Suprapubic skin (tissue), 4 donors: ENCODE measurements at regions not wholly inside any gene's neighbourhood (a gene's known extent, or its start where the extent isn't known, plus 50 kb on each side); places are given as distances from the start of the nearest gene placed in this dataset.

ENCODE experiments used
- DNase-seq, 2 donors: peaks; one replicate each; pipeline ENCODE4 v3.0.0-alpha.2; 2019; ENCODE audit warnings: low spot score in 2 of 2
- H3K27ac ChIP-seq: fragments of 200-600 bp; sonication (generic); one replicate; pipeline ENCODE4 v1.5.1; 2019
- H3K27me3 ChIP-seq: fragments of 200-600 bp; sonication (generic); one replicate; pipeline ENCODE4 v1.5.1; 2019
- H3K36me3 ChIP-seq: fragments of 200-600 bp; sonication (generic); one replicate; pipeline ENCODE4 v1.5.1; 2019
- H3K4me1 ChIP-seq: fragments of 200-600 bp; sonication (generic); one replicate; pipeline ENCODE4 v1.5.1; 2019
- H3K4me3 ChIP-seq: fragments of 200-600 bp; sonication (generic); one replicate; pipeline ENCODE4 v1.5.1; 2019; ENCODE audit warnings: mild to moderate bottlenecking
- H3K9me3 ChIP-seq: fragments of 200-600 bp; sonication (generic); one replicate; pipeline ENCODE4 v1.5.1; 2019
- CTCF ChIP-seq, 2 donors: fragments of 200-600 bp in 1 of 2; fragments of 450-650 bp in 1 of 2; sonication (generic) in 1 of 2; IDR thresholded peaks; one replicate each; pipeline ENCODE4 v1.5.1; 2016 to 2019; ENCODE audit warnings: antibody characterized with exemption in 2 of 2, mild to moderate bottlenecking in 1 of 2, moderate library complexity in 1 of 2
- EP300 ChIP-seq: sonication (generic); formaldehyde crosslinking; IDR thresholded peaks from one replicate; pipeline ENCODE4 v1.6.1; 2017; ENCODE audit warnings: antibody characterized with exemption
- POLR2A ChIP-seq, 2 donors: fragments of 450-650 bp; IDR thresholded peaks; one replicate each; pipeline ENCODE4 v1.6.1; 2017; ENCODE audit warnings: antibody characterized with exemption in 2 of 2, mild to moderate bottlenecking in 2 of 2, moderate library complexity in 2 of 2
- POLR2AphosphoS5 ChIP-seq, 3 donors: sonication (generic); formaldehyde crosslinking; IDR thresholded peaks; one replicate each; pipeline ENCODE4 v1.6.1; 2017; ENCODE audit warnings: antibody characterized with exemption in 3 of 3
- whole genome bisulfite sequencing: methylation state at CpG from one replicate; pipeline ENCODE4 v1.1.5; 2018; 5-methylcytosine and 5-hydroxymethylcytosine counted together

DNA sequence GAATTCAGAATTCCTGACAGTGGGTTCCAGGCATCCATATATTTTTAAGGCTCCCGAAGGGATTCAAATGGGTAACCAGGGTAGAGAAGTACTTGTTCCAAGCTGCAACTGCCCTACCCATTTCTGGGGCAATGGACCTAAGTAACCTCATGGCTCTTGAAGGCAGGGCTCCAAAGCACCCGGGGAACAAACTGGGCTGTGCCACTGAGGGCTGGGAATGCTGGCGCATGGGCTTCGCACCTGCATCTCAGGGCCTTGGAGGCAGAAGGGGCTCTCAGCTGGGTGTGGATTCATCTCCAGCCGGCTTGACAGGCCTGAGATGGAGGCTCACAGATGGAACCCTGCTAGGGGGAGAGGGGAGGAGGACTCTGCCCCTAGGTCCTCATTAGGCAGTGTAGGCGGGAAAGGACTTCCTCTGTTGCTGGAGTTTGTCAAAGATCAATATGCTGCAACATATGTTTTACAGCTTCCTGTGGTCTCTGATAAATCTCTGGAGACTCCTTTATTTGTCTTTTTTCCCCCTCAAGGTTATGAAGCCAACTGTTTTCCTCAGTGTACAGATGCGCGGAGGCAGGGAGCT, 232.3 kb upstream of the NLRP1 start:
- no peak for DNase-seq
- WGBS, result 38% methylated on average over 7 of the region's 8 CpGs
- no peak for TF ChIP-seq EP300
- no peak for TF ChIP-seq POLR2AphosphoS5 (IDR thresholded peaks at IDR 0.05)
- TF ChIP-seq POLR2A (IDR thresholded peaks at IDR 0.05), result no peak
- no peak for TF ChIP-seq CTCF (IDR thresholded peaks at IDR 0.05)
- H3K27me3 ChIP-seq, result peaks cover 25% of the 10 kb centered on the region
- no peaks in the 10 kb centered on the region for H3K4me1 ChIP-seq
- H3K36me3 ChIP-seq, result no peaks in the 10 kb centered on the region
- no peak overlapping the region for H3K4me3 ChIP-seq
- H3K9me3 ChIP-seq, result no peaks in the 10 kb centered on the region
- H3K27ac ChIP-seq, result no peak overlapping the region

DNA sequence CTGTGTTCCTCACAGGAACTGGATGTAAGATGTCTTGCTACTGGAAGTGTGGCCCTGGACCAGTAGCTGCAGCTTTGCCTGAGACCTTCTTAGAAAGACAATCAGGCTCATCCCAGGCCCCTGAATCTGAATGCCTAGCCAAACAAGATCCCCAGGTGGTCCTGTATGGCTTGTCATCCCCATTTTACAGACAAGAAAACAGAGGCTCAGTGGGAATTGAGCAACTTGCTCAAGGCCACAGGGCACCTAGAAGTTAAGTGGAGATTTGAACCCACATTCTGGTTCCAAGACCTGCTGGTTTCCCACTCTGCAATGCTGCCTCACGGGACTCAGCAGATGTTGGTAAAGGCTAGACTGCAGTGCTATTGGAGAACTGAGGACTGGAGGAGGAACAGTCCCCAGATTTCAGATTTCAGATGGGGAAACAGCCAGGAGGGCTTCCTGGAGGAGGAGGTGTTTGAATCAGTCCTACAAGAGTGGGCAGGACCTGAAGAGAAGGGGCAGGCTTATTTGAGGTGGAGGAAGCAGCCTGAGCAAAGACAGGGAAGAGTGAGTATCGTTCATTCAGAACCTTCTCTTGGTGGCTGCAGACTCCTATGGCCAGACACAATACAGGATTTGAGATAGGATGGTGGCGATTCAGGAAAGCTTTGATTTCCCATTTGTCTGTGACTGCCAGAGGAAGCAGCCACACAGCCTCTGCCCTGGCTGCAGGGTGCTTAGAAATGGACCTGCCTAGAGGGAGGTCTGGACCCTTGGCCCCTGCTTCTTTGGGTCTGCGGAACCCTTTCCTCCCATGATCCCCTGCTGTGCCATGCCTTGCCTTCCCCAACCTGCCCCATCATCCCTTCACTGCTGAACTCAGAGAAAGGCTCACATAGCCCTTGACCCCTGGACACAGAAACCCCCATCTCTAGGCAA, 233.4 kb upstream of the NLRP1 start:
- Histone ChIP-seq H3K36me3 (no peaks in the 10 kb centered on the region), H3K9me3 (no peaks in the 10 kb centered on the region), H3K4me1 (no peaks in the 10 kb centered on the region), H3K27me3 (peaks cover 25% of the 10 kb centered on the region), H3K4me3 (no peak overlapping the region), H3K27ac (no peak overlapping the region)
- WGBS, result 80% methylated on average over 4 of the region's 4 CpGs
- TF ChIP-seq POLR2A (IDR thresholded peaks at IDR 0.05), result no peak
- no peak for TF ChIP-seq CTCF (IDR thresholded peaks at IDR 0.05)
- no peak for TF ChIP-seq POLR2AphosphoS5 (IDR thresholded peaks at IDR 0.05)
- TF ChIP-seq EP300, result no peak
- DNase-seq, result no peak

GRCh38 chr17:5819396-5819795, 235.1 kb upstream of the NLRP1 start:
- peaks cover 20% of the 10 kb centered on the region for H3K27me3 ChIP-seq
- H3K36me3 ChIP-seq, result no peaks in the 10 kb centered on the region
- 78% methylated on average over 2 of the region's 2 CpGs for WGBS
- H3K4me1 ChIP-seq, result no peaks in the 10 kb centered on the region
- H3K27ac ChIP-seq, result no peak overlapping the region
- DNase-seq, result no peak
- TF ChIP-seq POLR2AphosphoS5 (IDR thresholded peaks at IDR 0.05), result no peak
- no peak for TF ChIP-seq POLR2A (IDR thresholded peaks at IDR 0.05)
- no peak for TF ChIP-seq EP300
- no peak for TF ChIP-seq CTCF (IDR thresholded peaks at IDR 0.05)
- H3K9me3 ChIP-seq, result no peaks in the 10 kb centered on the region
- no peak overlapping the region for H3K4me3 ChIP-seq

DNA sequence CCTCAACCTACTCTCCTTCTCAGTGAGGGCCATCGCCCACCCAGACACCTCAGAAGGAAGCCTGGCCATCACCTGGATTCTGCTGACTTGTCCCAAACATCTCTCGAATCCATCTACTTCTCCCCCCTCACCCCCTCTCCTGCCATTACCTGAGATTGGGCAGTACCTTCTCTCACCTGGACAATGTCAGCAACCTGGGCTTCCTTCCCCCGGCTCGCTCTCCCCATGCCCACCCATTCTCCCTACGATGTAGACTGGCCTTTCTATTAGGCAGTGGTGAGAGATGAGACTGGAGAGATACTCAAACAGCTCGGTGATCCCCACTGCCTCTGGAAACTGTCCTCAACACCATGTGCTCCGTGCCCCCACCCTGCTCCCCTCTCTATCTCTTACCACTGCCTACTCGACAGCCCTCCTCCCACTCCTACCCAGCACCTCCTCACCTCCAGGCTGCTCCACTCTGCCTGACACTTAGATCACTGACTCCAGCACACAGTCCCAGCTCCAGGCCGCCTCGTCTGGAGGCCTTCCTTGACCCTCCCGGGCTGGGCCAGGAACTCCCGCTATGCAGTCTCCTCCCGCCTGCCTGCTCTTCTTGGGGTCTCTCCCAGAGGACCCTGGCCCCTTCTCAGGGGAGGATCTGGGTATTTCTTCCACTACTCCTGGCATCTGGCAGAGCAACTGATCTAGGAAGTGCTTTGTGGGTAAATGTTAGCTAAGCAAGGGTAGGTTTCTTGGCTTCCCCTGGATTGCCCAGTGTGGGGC, 235.8 kb upstream of the NLRP1 start:
- TF ChIP-seq POLR2A (IDR thresholded peaks at IDR 0.05), result no peak
- TF ChIP-seq EP300, result no peak
- no peak for TF ChIP-seq CTCF (IDR thresholded peaks at IDR 0.05)
- no peak for TF ChIP-seq POLR2AphosphoS5 (IDR thresholded peaks at IDR 0.05)
- H3K4me3 ChIP-seq, result no peak overlapping the region
- no peaks in the 10 kb centered on the region for H3K36me3 ChIP-seq
- H3K4me1 ChIP-seq, result no peaks in the 10 kb centered on the region
- no peak overlapping the region for H3K27ac ChIP-seq
- H3K27me3 ChIP-seq, result peaks cover 20% of the 10 kb centered on the region
- WGBS, result 89% methylated on average over 13 of the region's 13 CpGs
- no peaks in the 10 kb centered on the region for H3K9me3 ChIP-seq
- DNase-seq, result no peak
